ENCODE measurements at regions not wholly inside any gene's neighbourhood (a gene's known extent, or its start where the extent isn't known, plus 50 kb on each side); places are given as distances from the start of the nearest gene placed in this dataset.

GRCh38 chr1:88289401-88290102 is 394.5 kb upstream of the PKN2 start:
- ATAC-seq (peak; percentile 82), DNase-seq (peak; percentile 12 to 63 (median 30))
- intact Hi-C loops (cut with DNase I), result no loop called here
- Histone ChIP-seq H3K27ac (peak overlapping the region in 1 of 4 donors; percentile 54), H3K4me3 (no peak overlapping the region), H3K36me3 (replicated peaks in 1 of 2; ENCODE audit: insufficient read depth in 1 of 2, low read depth in 2 of 2) (no peaks in the 10 kb centered on the region), H3K27me3 (no peaks in the 10 kb centered on the region), H3K4me1 (peaks cover 9% of the 10 kb centered on the region), H3K9me3 (no peaks in the 10 kb centered on the region)
- 14 to 25% methylated on average over 2 of the region's 2 CpGs for WGBS, 2 donors
- no peak for TF ChIP-seq CTCF (IDR thresholded peaks at IDR 0.05)
- TF ChIP-seq POLR2A (IDR thresholded peaks at IDR 0.05), result no peak

GRCh38 chr1:88291611-88292354 is 392.3 kb upstream of the PKN2 start:
- WGBS, 2 donors, result 56 to 70% methylated on average over 5 of the region's 5 CpGs
- no peak overlapping the region for H3K4me3 ChIP-seq
- DNase-seq (peak in 3 of 4 donors; percentile 7 to 26 (median 13)), ATAC-seq (no peak)
- no peak overlapping the region for H3K27ac ChIP-seq
- TF ChIP-seq CTCF (IDR thresholded peaks at IDR 0.05) (no peak), POLR2A (IDR thresholded peaks at IDR 0.05) (no peak)
- peaks cover 9% of the 10 kb centered on the region for H3K4me1 ChIP-seq
- no peaks in the 10 kb centered on the region for H3K36me3 ChIP-seq (replicated peaks in 1 of 2; ENCODE audit: insufficient read depth in 1 of 2, low read depth in 2 of 2)
- intact Hi-C loops (cut with DNase I), result no loop called here
- no peaks in the 10 kb centered on the region for H3K9me3 ChIP-seq
- no peaks in the 10 kb centered on the region for H3K27me3 ChIP-seq

GRCh38 chr1:88293691-88294190 is 390.3 kb upstream of the PKN2 start:
- Histone ChIP-seq H3K27ac (no peak overlapping the region), H3K9me3 (no peaks in the 10 kb centered on the region), H3K27me3 (no peaks in the 10 kb centered on the region), H3K4me1 (peaks cover 9% of the 10 kb centered on the region), H3K4me3 (no peak overlapping the region), H3K36me3 (replicated peaks in 1 of 2; ENCODE audit: insufficient read depth in 1 of 2, low read depth in 2 of 2) (no peaks in the 10 kb centered on the region)
- ATAC-seq (no peak), DNase-seq (no peak)
- intact Hi-C loops (cut with DNase I), result no loop called here
- TF ChIP-seq CTCF (IDR thresholded peaks at IDR 0.05) (no peak), POLR2A (IDR thresholded peaks at IDR 0.05) (no peak)
- 84 to 100% methylated on average over 1 of the region's 1 CpG for WGBS, 2 donors

- no peaks in the 10 kb centered on the region for H3K9me3 ChIP-seq
- intact Hi-C loops (cut with DNase I), result no loop called here
These were observed 387.8 kb upstream of the PKN2 start for GRCh38 chr1:88296227-88296626.

More at GRCh38 chr1:88296227-88296626, 387.8 kb upstream of the PKN2 start:
- no peaks in the 10 kb centered on the region for H3K27me3 ChIP-seq
- no peaks in the 10 kb centered on the region for H3K36me3 ChIP-seq (replicated peaks in 1 of 2; ENCODE audit: insufficient read depth in 1 of 2, low read depth in 2 of 2)
- H3K4me3 ChIP-seq, result no peak overlapping the region
- DNase-seq (no peak), ATAC-seq (no peak)
- WGBS, 2 donors, result 91 to 93% methylated on average over 2 of the region's 2 CpGs
- no peak overlapping the region for H3K27ac ChIP-seq
- no peaks in the 10 kb centered on the region for H3K4me1 ChIP-seq
- no peak for TF ChIP-seq POLR2A (IDR thresholded peaks at IDR 0.05)
- TF ChIP-seq CTCF (IDR thresholded peaks at IDR 0.05), result no peak

Data from body of pancreas (tissue), 4 donors.